ENCODE measurements at regions not wholly inside any gene's neighbourhood (a gene's known extent, or its start where the extent isn't known, plus 50 kb on each side); places are given as distances from the start of the nearest gene placed in this dataset.
A peak's percentile ranks its signal among the peaks of the same experiment; 100 is the strongest.

DNA sequence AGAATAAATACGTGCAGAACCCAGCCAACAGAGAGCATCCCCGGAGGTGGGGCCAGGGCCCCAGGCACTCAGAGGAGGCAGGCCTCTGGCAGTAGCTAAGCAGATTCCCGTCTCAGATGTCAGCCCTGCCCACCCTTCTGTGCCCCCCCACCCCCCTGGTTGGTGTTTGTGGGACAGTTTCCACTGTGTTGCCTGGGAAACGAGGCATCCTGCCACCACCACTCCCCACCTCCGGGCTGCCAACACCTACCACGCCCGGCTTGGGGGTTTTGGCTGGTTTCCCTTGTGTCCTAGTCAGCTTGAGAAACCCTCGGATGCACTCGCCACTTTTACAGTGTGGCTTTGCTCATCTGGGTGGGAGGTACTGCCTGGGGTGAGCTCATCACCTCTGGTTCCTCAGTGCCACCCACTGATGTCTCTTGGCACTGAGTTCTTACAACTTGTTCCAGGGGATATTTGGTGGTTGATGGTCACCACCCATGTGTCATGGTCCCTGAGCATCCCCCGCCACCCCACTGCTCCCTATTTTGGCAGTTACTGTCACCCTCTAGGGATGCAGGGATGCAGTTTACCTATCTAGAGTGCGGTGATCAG, 72.4 kb upstream of the YWHAQ start:
- ATAC-seq: peak; percentile 67
- Histone ChIP-seq H4K20me1 (ENCODE audit: insufficient read depth) (no peaks in the 10 kb centered on the region), H3K9ac (ENCODE audit: low read length) (peak overlapping the region; percentile 32; the same call in 1 of the 2 replicates), H3K79me2 (ENCODE audit: insufficient read depth, low read length) (no peaks in the 10 kb centered on the region), H3K4me3 (replicated peaks in 1 of 2; ENCODE audit: low read depth in 1 of 2, low read length in 2 of 2) (no peak overlapping the region), H2AFZ (ENCODE audit: low read depth, low read length, poor library complexity, severe bottlenecking) (peak overlapping the region; percentile 29), H3K27me3 (ENCODE audit: insufficient read depth, low read length) (no peaks in the 10 kb centered on the region), H3K9me2 (ENCODE audit: insufficient read depth) (no peaks in the 10 kb centered on the region), H3K27ac (ENCODE audit: low read depth, low read length) (no peak overlapping the region; the same call in 1 of the 2 replicates), H3K4me2 (ENCODE audit: low read length) (peak overlapping the region; percentile 63), H3K9me3 (ENCODE audit: control insufficient read depth in 1 of 2, insufficient read depth in 1 of 2, low read depth in 1 of 2, low read length in 2 of 2) (no peaks in the 10 kb centered on the region), H3K36me3 (ENCODE audit: control insufficient read depth in 1 of 2, insufficient read depth in 2 of 2, low read length in 2 of 2) (no peaks in the 10 kb centered on the region), H3K4me1 (ENCODE audit: control insufficient read depth in 1 of 2, insufficient read depth in 2 of 2, low read length in 2 of 2) (peaks cover 10 to 25% of the 10 kb centered on the region in 2 experiments; a peak in 3 of 4 replicates)
- RAD21 ChIA-PET (ENCODE audit: low non-redundant PET in 1 of 2, low total read pairs in 2 of 2, uncharacterized antibody in 2 of 2, unreplicated experiment in 2 of 2): no interaction called here
- CTCF ChIA-PET: no interaction called here
- intact Hi-C loops (cut with micrococcal nuclease): no loop called here
- BruUV-seq (replicated peaks): no TSS peak
- TF ChIP-seq RAD21 (IDR thresholded peaks at IDR 0.05; ENCODE audit: low read depth) (no peak), FOSL1 (IDR thresholded peaks at IDR 0.05; ENCODE audit: low read depth) (no peak), CEBPB (IDR thresholded peaks at IDR 0.05; ENCODE audit: low read depth) (no peak), SIN3A (IDR thresholded peaks at IDR 0.05; ENCODE audit: low read depth) (no peak), ZFX (IDR thresholded peaks at IDR 0.05) (no peak), CBX3 (IDR thresholded peaks at IDR 0.05; ENCODE audit: low read depth) (no peak), YY1 (IDR thresholded peaks at IDR 0.05; ENCODE audit: extremely low read depth, insufficient replicate concordance, low read depth, low read length) (no peak), SRF (IDR thresholded peaks at IDR 0.05; ENCODE audit: low read depth) (no peak), POLR2AphosphoS5 (IDR thresholded peaks at IDR 0.05; ENCODE audit: low read depth, low read length) (no peak), SP1 (IDR thresholded peaks at IDR 0.05; ENCODE audit: low read depth) (no peak), POLR2A (IDR thresholded peaks at IDR 0.05; ENCODE audit: borderline replicate concordance, extremely low read depth, insufficient read depth, insufficient read length) (no peak), ZNF274 (IDR thresholded peaks at IDR 0.05; ENCODE audit: low read depth, low read length) (no peak), EGR1 (IDR thresholded peaks at IDR 0.05; ENCODE audit: low read depth) (no peak), EZH2phosphoT487 (IDR thresholded peaks at IDR 0.05; ENCODE audit: borderline replicate concordance) (no peak), JUND (IDR thresholded peaks at IDR 0.05) (no peak)
- TF ChIP-seq, protein P1, sequence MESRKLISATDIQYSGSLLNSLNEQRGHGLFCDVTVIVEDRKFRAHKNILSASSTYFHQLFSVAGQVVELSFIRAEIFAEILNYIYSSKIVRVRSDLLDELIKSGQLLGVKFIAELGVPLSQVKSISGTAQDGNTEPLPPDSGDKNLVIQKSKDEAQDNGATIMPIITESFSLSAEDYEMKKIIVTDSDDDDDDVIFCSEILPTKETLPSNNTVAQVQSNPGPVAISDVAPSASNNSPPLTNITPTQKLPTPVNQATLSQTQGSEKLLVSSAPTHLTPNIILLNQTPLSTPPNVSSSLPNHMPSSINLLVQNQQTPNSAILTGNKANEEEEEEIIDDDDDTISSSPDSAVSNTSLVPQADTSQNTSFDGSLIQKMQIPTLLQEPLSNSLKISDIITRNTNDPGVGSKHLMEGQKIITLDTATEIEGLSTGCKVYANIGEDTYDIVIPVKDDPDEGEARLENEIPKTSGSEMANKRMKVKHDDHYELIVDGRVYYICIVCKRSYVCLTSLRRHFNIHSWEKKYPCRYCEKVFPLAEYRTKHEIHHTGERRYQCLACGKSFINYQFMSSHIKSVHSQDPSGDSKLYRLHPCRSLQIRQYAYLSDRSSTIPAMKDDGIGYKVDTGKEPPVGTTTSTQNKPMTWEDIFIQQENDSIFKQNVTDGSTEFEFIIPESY (IDR thresholded peaks at IDR 0.05; ENCODE audit: extremely low read depth, insufficient replicate concordance, low read length): no peak
- TF ChIP-seq, protein P2, sequence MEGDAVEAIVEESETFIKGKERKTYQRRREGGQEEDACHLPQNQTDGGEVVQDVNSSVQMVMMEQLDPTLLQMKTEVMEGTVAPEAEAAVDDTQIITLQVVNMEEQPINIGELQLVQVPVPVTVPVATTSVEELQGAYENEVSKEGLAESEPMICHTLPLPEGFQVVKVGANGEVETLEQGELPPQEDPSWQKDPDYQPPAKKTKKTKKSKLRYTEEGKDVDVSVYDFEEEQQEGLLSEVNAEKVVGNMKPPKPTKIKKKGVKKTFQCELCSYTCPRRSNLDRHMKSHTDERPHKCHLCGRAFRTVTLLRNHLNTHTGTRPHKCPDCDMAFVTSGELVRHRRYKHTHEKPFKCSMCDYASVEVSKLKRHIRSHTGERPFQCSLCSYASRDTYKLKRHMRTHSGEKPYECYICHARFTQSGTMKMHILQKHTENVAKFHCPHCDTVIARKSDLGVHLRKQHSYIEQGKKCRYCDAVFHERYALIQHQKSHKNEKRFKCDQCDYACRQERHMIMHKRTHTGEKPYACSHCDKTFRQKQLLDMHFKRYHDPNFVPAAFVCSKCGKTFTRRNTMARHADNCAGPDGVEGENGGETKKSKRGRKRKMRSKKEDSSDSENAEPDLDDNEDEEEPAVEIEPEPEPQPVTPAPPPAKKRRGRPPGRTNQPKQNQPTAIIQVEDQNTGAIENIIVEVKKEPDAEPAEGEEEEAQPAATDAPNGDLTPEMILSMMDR (IDR thresholded peaks at IDR 0.05 in 2 of 3, conservative IDR thresholded peaks at IDR 0.05 in 1 of 3; ENCODE audit: borderline replicate concordance in 1 of 3, insufficient read depth in 1 of 3, low read depth in 2 of 3, low read length in 2 of 3): no peak
- peak; percentile 1 for DNase-seq (ENCODE audit: low read depth, low spot score)
- POLR2A ChIA-PET: interaction anchor here (1.0 kb wide), 2 partner anchors 8 to 73 kb away, joined by 3 read pairs; partner anchors contain the start of gene YWHAQ

All from HCT116 (cell line).